HEK293 (cell line): ENCODE measurements at regions not wholly inside any gene's neighbourhood (a gene's known extent, or its start where the extent isn't known, plus 50 kb on each side); places are given as distances from the start of the nearest gene placed in this dataset.

ENCODE experiments used
- CTCF ChIA-PET: fragments of 350-600 bp; formaldehyde crosslinking; extraction: SDS; loops from one replicate; lab custom pipeline; 2021; ENCODE audit warnings: antibody characterized with exemption; lab: Yijun Ruan, JAX
- POLR2A ChIA-PET: fragments of 300-600 bp; formaldehyde crosslinking; extraction: SDS; loops from one replicate; lab custom pipeline; 2020; ENCODE audit warnings: antibody characterized with exemption, inconsistent platforms; lab: Yijun Ruan, JAX
- H3K27ac ChIP-seq: fragments of 200-500 bp; sonication (Bioruptor generic); 2 replicates; pipeline ENCODE4 v1.5.1; 2014; ENCODE audit warnings: low read depth, low read length, control low read depth, inconsistent platforms; ENCODE audit errors: extremely low read depth
- H3K36me3 ChIP-seq, 2 experiments: fragments of 200-500 bp in 1 of 2; sonication (Bioruptor generic) in 1 of 2; 1 replicate in 1 of 2; 2 replicates in 1 of 2; pipeline ENCODE4 v1.5.1; 2014 to 2017; ENCODE audit warnings: inconsistent platforms in 2 of 2, low read length in 2 of 2; ENCODE audit not compliant: control insufficient read depth in 2 of 2, insufficient read depth in 1 of 2
- H3K4me1 ChIP-seq: fragments of 200-500 bp; sonication (Bioruptor generic); 2 replicates; pipeline ENCODE4 v1.5.1; 2014; ENCODE audit warnings: mild to moderate bottlenecking, low read length, inconsistent platforms; ENCODE audit not compliant: control insufficient read depth, insufficient read depth
- H3K4me3 ChIP-seq: 2 replicates; pipeline ENCODE4 v1.5.1; 2011; ENCODE audit warnings: low read depth, mild to moderate bottlenecking, control low read depth, low read length, moderate library complexity
- H3K9me3 ChIP-seq: fragments of 200-500 bp; sonication (Bioruptor generic); 2 replicates; pipeline ENCODE4 v1.5.1; 2014; ENCODE audit warnings: low read depth, low read length, inconsistent platforms; ENCODE audit not compliant: control insufficient read depth, insufficient read depth
- BCL11B ChIP-seq: fragments of 450-650 bp; formaldehyde crosslinking; IDR thresholded peaks from 2 replicates; pipeline ENCODE4 v1.5.1; 2016; ENCODE audit warnings: low read depth, missing biosample characterization, missing genetic modification characterization
- MYNN ChIP-seq: fragments of 450-650 bp; formaldehyde crosslinking; IDR thresholded peaks from 2 replicates; pipeline ENCODE4 v1.5.1; 2016; ENCODE audit warnings: missing biosample characterization, missing genetic modification characterization, borderline replicate concordance
- PRDM6 ChIP-seq: fragments of 450-650 bp; formaldehyde crosslinking; IDR thresholded peaks from 2 replicates; pipeline ENCODE4 v1.5.1; 2017; ENCODE audit warnings: missing biosample characterization, missing genetic modification characterization
- SETDB1 ChIP-seq: IDR thresholded peaks from one replicate; pipeline ENCODE4 v1.6.1; 2017; ENCODE audit warnings: mild to moderate bottlenecking, low read length, moderate library complexity, mixed read lengths; ENCODE audit not compliant: insufficient read length
- YY1 ChIP-seq: fragments of 450-650 bp; formaldehyde crosslinking; IDR thresholded peaks from 2 replicates; pipeline ENCODE4 v1.5.1; 2018; ENCODE audit warnings: missing biosample characterization, missing genetic modification characterization
- ZBTB17 ChIP-seq: fragments of 450-650 bp; formaldehyde crosslinking; IDR thresholded peaks from 2 replicates; pipeline ENCODE4 v1.5.1; 2016; ENCODE audit warnings: missing biosample characterization, missing genetic modification characterization
- ZFP69B ChIP-seq: fragments of 450-650 bp; formaldehyde crosslinking; IDR thresholded peaks from 2 replicates; pipeline ENCODE4 v1.5.1; 2016; ENCODE audit warnings: missing biosample characterization, missing genetic modification characterization
- ZNF112 ChIP-seq: fragments of 450-650 bp; formaldehyde crosslinking; IDR thresholded peaks from 2 replicates; pipeline ENCODE4 v1.5.0; 2017; ENCODE audit warnings: missing biosample characterization, missing genetic modification characterization
- ZNF155 ChIP-seq: fragments of 450-650 bp; formaldehyde crosslinking; IDR thresholded peaks from 2 replicates; pipeline ENCODE4 v1.5.1; 2016; ENCODE audit warnings: missing biosample characterization, missing genetic modification characterization
- ZNF169 ChIP-seq: fragments of 450-650 bp; formaldehyde crosslinking; IDR thresholded peaks from 2 replicates; pipeline ENCODE4 v1.5.1; 2016; ENCODE audit warnings: missing biosample characterization, missing genetic modification characterization
- ZNF221 ChIP-seq: fragments of 450-650 bp; formaldehyde crosslinking; IDR thresholded peaks from 2 replicates; pipeline ENCODE4 v1.5.1; 2017; ENCODE audit warnings: missing biosample characterization, missing genetic modification characterization, borderline replicate concordance
- ZNF239 ChIP-seq: fragments of 450-650 bp; formaldehyde crosslinking; IDR thresholded peaks from 2 replicates; pipeline ENCODE4 v1.5.1; 2016; ENCODE audit warnings: missing biosample characterization, missing genetic modification characterization
- ZNF354C ChIP-seq: fragments of 450-650 bp; formaldehyde crosslinking; IDR thresholded peaks from 2 replicates; pipeline ENCODE4 v1.5.1; 2016; ENCODE audit warnings: missing biosample characterization, missing genetic modification characterization, low read depth, borderline replicate concordance
- ZNF366 ChIP-seq: fragments of 450-650 bp; formaldehyde crosslinking; conservative IDR thresholded peaks from 2 replicates; pipeline ENCODE4 v1.5.1; 2016; ENCODE audit warnings: missing biosample characterization, missing genetic modification characterization
- ZNF391 ChIP-seq: fragments of 450-650 bp; formaldehyde crosslinking; IDR thresholded peaks from 2 replicates; pipeline ENCODE4 v1.5.1; 2016; ENCODE audit warnings: low read depth, missing biosample characterization, missing genetic modification characterization, borderline replicate concordance
- ZNF48 ChIP-seq: fragments of 450-650 bp; formaldehyde crosslinking; IDR thresholded peaks from 2 replicates; pipeline ENCODE4 v1.5.1; 2016; ENCODE audit warnings: missing biosample characterization, missing genetic modification characterization
- ZNF623 ChIP-seq: fragments of 450-650 bp; formaldehyde crosslinking; IDR thresholded peaks from 2 replicates; pipeline ENCODE4 v1.5.1; 2016; ENCODE audit warnings: missing biosample characterization, missing genetic modification characterization
- ZNF629 ChIP-seq: fragments of 450-650 bp; formaldehyde crosslinking; IDR thresholded peaks from 2 replicates; pipeline ENCODE4 v1.5.1; 2017; ENCODE audit warnings: missing biosample characterization, missing genetic modification characterization
- ZNF677 ChIP-seq: fragments of 450-650 bp; IDR thresholded peaks from 2 replicates; pipeline ENCODE4 v1.5.0; 2018; ENCODE audit warnings: missing biosample characterization, mild to moderate bottlenecking, missing genetic modification characterization, moderate library complexity
- ZNF785 ChIP-seq: fragments of 450-650 bp; formaldehyde crosslinking; IDR thresholded peaks from 2 replicates; pipeline ENCODE4 v1.5.1; 2016; ENCODE audit warnings: missing biosample characterization, missing genetic modification characterization
- TF ChIP-seq, protein P1 (sequence below): fragments of 450-650 bp; formaldehyde crosslinking; IDR thresholded peaks from 2 replicates; pipeline ENCODE4 v1.5.1; 2016; ENCODE audit warnings: missing biosample characterization, missing genetic modification characterization
- TF ChIP-seq, protein P2 (sequence below): fragments of 450-650 bp; formaldehyde crosslinking; IDR thresholded peaks from 2 replicates; pipeline ENCODE4 v1.5.1; 2016; ENCODE audit warnings: missing biosample characterization, missing genetic modification characterization
- TF ChIP-seq, protein P3 (sequence below): fragments of 450-650 bp; formaldehyde crosslinking; IDR thresholded peaks from 2 replicates; pipeline ENCODE4 v1.5.1; 2016; ENCODE audit warnings: missing biosample characterization, missing genetic modification characterization

- Histone ChIP-seq H3K36me3 (no peaks in the 10 kb centered on the region), H3K27ac (no peak overlapping the region)
- POLR2A ChIA-PET, result no interaction called here
- TF ChIP-seq SETDB1 (no peak), ZBTB17 (no peak), MYNN (tag by site-specific recombination) (no peak)
- TF ChIP-seq, all 188 proteins: peak for 0
- no peaks in the 10 kb centered on the region for H3K9me3 ChIP-seq
- CTCF ChIA-PET, result no interaction called here
- no peak overlapping the region for H3K4me3 ChIP-seq
- H3K4me1 ChIP-seq, result no peaks in the 10 kb centered on the region
Observed at GRCh38 chr14:40188006-40188405, 755.8 kb upstream of the FBXO33 start.

GRCh38 chr14:40164083-40164482 lies 731.9 kb upstream of the FBXO33 start:
- Histone ChIP-seq H3K36me3 (no peaks in the 10 kb centered on the region), H3K9me3 (no peaks in the 10 kb centered on the region), H3K4me1 (no peaks in the 10 kb centered on the region), H3K4me3 (no peak overlapping the region), H3K27ac (no peak overlapping the region)
- ChIA-PET CTCF (interaction anchor here (0.7 kb wide), 1 partner anchor 10 kb away, joined by 5 read pairs; no protein-coding TSS in a partner anchor), POLR2A (no interaction called here)
- TF ChIP-seq ZNF785 (tag by site-specific recombination) (no peak), ZNF677 (no peak), PRDM6 (no peak), ZNF629 (tag by site-specific recombination) (no peak), BCL11B (tag by site-specific recombination) (no peak), ZNF169 (tag by site-specific recombination) (no peak), ZNF366 (no peak)

DNA sequence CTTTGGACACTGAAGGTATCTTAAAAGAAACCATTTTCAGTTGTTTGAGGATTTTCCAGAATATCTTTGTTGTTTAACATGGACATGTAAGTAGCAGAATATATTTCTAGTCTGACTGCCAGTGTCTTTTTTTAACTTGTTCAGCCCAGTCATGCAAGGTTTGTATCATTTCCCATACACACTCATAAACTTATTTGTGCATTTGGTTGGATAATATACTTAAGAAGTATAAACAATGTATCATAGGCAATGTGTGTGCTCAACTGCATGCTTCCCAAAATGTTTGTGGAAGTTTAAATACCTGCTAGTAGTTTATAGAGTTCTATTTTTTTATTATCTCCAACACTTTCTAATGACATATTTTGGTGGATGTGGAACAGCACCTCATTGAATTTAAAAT lies 707.4 kb upstream of the FBXO33 start:
- POLR2A ChIA-PET, result no interaction called here
- CTCF ChIA-PET, result no interaction called here

DNA sequence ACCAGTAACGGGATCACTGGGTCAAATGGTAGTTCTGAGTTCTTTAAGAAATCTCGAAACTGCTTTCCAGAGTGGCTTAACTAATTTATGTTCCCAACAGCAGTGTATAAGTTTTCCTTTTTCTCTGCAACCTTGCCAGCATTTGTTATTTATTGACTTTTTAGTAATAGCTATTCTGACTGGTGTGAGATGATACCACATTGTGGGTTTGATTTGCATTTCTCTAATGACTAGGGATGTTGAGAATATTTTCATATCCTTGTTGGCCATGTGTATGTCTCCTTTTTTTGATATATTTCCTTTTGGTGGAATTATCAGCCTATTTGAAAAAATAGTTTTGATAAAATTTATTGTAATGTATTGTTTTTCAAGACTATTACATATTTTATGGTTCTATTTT lies 701.2 kb upstream of the FBXO33 start:
- ChIA-PET POLR2A (no interaction called here), CTCF (no interaction called here)
- Histone ChIP-seq H3K4me3 (no peak overlapping the region), H3K36me3 (no peaks in the 10 kb centered on the region), H3K4me1 (no peaks in the 10 kb centered on the region), H3K9me3 (no peaks in the 10 kb centered on the region), H3K27ac (no peak overlapping the region)
- TF ChIP-seq ZNF354C (tag by site-specific recombination), result no peak
- TF ChIP-seq ZNF48 (tag by site-specific recombination), result no peak
- TF ChIP-seq, protein P1, sequence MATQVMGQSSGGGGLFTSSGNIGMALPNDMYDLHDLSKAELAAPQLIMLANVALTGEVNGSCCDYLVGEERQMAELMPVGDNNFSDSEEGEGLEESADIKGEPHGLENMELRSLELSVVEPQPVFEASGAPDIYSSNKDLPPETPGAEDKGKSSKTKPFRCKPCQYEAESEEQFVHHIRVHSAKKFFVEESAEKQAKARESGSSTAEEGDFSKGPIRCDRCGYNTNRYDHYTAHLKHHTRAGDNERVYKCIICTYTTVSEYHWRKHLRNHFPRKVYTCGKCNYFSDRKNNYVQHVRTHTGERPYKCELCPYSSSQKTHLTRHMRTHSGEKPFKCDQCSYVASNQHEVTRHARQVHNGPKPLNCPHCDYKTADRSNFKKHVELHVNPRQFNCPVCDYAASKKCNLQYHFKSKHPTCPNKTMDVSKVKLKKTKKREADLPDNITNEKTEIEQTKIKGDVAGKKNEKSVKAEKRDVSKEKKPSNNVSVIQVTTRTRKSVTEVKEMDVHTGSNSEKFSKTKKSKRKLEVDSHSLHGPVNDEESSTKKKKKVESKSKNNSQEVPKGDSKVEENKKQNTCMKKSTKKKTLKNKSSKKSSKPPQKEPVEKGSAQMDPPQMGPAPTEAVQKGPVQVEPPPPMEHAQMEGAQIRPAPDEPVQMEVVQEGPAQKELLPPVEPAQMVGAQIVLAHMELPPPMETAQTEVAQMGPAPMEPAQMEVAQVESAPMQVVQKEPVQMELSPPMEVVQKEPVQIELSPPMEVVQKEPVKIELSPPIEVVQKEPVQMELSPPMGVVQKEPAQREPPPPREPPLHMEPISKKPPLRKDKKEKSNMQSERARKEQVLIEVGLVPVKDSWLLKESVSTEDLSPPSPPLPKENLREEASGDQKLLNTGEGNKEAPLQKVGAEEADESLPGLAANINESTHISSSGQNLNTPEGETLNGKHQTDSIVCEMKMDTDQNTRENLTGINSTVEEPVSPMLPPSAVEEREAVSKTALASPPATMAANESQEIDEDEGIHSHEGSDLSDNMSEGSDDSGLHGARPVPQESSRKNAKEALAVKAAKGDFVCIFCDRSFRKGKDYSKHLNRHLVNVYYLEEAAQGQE (tag by site-specific recombination), result no peak
- TF ChIP-seq ZNF391 (tag by site-specific recombination), result no peak
- TF ChIP-seq ZNF239 (tag by site-specific recombination), result no peak
- no peak for TF ChIP-seq ZNF221
- TF ChIP-seq, protein P2, sequence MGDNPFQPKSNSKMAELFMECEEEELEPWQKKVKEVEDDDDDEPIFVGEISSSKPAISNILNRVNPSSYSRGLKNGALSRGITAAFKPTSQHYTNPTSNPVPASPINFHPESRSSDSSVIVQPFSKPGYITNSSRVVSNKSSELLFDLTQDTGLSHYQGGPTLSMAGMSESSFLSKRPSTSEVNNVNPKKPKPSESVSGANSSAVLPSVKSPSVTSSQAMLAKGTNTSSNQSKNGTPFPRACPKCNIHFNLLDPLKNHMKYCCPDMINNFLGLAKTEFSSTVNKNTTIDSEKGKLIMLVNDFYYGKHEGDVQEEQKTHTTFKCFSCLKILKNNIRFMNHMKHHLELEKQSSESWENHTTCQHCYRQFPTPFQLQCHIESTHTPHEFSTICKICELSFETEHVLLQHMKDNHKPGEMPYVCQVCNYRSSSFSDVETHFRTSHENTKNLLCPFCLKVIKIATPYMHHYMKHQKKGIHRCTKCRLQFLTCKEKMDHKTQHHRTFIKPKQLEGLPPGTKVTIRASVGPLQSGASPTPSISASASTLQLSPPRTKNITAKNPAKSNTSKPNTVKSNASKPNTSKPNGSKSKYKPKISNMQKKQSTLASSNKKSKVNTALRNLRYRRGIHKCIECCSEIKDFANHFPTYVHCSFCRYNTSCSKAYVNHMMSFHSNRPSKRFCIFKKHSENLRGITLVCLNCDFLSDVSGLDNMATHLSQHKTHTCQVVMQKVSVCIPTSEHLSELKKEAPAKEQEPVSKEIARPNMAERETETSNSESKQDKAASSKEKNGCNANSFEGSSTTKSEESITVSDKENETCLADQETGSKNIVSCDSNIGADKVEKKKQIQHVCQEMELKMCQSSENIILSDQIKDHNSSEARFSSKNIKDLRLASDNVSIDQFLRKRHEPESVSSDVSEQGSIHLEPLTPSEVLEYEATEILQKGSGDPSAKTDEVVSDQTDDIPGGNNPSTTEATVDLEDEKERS (tag by site-specific recombination), result no peak
- TF ChIP-seq YY1 (tag by site-specific recombination), result no peak
- TF ChIP-seq, protein P3, sequence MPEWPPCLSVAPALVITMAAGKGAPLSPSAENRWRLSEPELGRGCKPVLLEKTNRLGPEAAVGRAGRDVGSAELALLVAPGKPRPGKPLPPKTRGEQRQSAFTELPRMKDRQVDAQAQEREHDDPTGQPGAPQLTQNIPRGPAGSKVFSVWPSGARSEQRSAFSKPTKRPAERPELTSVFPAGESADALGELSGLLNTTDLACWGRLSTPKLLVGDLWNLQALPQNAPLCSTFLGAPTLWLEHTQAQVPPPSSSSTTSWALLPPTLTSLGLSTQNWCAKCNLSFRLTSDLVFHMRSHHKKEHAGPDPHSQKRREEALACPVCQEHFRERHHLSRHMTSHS, result no peak

More for the DNA sequence above, 707.4 kb upstream of the FBXO33 start:
- no peak overlapping the region for H3K27ac ChIP-seq
- TF ChIP-seq ZNF155 (tag by site-specific recombination), result no peak
- TF ChIP-seq ZNF623 (tag by site-specific recombination), result no peak
- no peak for TF ChIP-seq ZFP69B
- no peak for TF ChIP-seq ZNF112 (tag by site-specific recombination)
- no peak for TF ChIP-seq ZNF785 (tag by site-specific recombination)
- H3K36me3 ChIP-seq, result no peaks in the 10 kb centered on the region
- H3K4me1 ChIP-seq, result no peaks in the 10 kb centered on the region
- no peaks in the 10 kb centered on the region for H3K9me3 ChIP-seq
- no peak overlapping the region for H3K4me3 ChIP-seq
